SH-SY5Y (cell line): ENCODE measurements at regions not wholly inside any gene's neighbourhood (a gene's known extent, or its start where the extent isn't known, plus 50 kb on each side); places are given as distances from the start of the nearest gene placed in this dataset.

ENCODE experiments used
- GATA2 ChIP-seq: IDR thresholded peaks from 2 replicates; pipeline ENCODE4 v1.6.1; 2011; ENCODE audit warnings: mild to moderate bottlenecking, low read depth, low read length
- GATA3 ChIP-seq: IDR thresholded peaks from 2 replicates; pipeline ENCODE4 v1.6.1; 2011; ENCODE audit warnings: low read depth, mild to moderate bottlenecking, low read length, moderate library complexity

GRCh38 chr5:72698481-72698880 lies 118.0 kb upstream of the TNPO1 start:
- TF ChIP-seq GATA2 (peak; percentile 22; the same call in 1 of the 2 replicates), GATA3 (peak; percentile 46)
